GM18505 (cell line): ENCODE measurements at regions not wholly inside any gene's neighbourhood (a gene's known extent, or its start where the extent isn't known, plus 50 kb on each side); places are given as distances from the start of the nearest gene placed in this dataset.
"Not testable (repeated sequence)": the region's sequence is repeated elsewhere in the genome, so short reads cannot be mapped to it uniquely, and the experiment has no call there.

Experiments used
- ATAC-seq: cut with Tn5 transposase; IDR thresholded peaks from one replicate; pipeline ENCODE4 v1.9.1; 2021; ENCODE audit not compliant: unreplicated experiment
- POLR2A ChIP-seq: IDR thresholded peaks from 4 replicates; pipeline ENCODE4 v1.6.1; 2011; ENCODE audit warnings: borderline replicate concordance; ENCODE audit not compliant: insufficient read depth, insufficient read length; ENCODE audit errors: extremely low read depth

DNA sequence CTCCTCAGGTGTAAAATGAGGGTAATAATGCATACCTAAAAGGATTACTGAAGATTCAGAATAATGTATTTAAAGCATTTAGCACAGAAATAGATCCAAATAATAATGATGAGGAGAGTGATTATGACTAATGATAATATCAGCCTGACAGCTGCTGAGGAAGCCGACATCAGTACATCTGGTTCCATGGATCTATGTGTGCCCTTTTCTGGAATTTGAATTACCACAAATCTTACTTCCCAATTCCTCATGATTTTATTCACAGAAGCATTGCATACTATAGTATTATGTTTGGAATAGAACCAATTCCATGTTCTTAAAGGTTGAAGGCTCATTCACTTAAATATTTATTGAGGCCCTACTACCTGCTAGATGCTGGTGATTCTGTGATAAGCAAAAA, 248.9 kb upstream of the THUMPD2 start:
- no peak for TF ChIP-seq POLR2A
- ATAC-seq = no peak

DNA sequence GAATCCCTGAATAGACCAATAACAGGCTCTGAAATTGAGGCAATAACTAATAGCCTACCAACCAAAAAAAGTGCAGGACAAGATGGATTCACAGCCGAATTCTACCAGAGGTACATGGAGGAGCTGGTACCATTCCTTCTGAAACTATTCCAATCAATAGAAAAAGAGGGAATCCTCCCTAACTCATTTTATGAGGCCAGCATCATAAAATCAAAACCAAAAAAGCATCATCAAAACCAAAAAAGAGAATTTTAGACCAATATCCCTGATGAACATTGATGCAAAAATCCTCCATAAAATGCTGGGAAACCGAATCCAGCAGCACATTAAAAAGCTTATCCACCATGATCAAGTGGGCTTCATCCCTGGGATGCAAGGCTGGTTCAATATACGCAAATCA, 246.2 kb upstream of the THUMPD2 start:
- ATAC-seq = not testable (repeated sequence)

DNA sequence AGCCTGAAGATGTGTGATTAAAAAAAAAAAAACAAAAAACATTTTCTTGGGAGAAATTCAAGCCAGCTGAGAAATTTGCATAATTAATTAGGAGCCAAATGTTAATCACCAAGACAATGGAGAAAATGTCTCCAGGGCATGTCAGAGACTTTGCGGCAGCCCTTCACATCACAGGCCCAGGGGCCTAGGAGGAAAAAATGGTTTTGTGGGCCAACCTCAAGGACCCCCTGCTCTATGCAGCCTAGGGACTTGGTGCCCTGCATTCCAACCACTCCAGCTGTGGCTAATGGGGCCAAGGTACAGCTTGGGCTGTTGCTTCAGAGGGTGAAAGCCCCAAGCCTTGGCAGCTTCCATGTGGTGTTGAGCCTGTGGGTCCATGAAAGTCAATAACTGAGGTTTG, 241.9 kb upstream of the THUMPD2 start:
- no peak for TF ChIP-seq POLR2A
- no peak for ATAC-seq

DNA sequence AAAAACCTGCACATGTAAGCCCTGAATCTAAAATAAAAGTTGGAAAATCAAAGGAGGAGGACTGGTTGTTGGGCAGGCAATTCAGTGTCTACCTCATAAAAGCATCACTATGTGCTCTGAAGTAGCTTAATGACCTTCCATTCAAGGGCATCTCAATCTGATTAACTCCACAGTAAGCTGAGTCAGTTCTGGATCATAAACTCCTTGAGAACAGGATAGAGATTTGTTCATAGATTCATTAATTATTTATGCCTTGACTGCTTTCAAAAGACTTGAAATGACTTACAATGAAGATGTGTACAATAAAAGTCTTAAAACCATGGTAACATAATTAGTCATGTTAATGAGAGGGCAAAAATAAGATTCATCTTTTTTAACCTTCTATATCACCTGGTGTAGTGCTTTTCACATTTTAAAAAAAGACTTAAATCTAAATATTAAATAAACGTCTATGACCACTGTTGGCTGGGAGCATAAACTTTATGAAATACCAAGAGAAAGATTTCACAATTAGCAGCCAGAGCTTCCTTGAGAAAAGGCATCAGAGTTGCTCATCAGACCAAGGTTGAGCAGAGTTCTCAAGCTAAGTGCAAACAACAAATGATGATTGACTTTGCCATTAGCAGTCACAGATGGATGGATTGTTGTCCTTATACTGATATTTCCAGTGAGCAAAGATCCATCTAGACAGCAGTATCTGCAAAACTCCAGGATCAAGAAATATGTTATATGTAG, 237.3 kb upstream of the THUMPD2 start:
- TF ChIP-seq POLR2A = no peak
- ATAC-seq = no peak

DNA sequence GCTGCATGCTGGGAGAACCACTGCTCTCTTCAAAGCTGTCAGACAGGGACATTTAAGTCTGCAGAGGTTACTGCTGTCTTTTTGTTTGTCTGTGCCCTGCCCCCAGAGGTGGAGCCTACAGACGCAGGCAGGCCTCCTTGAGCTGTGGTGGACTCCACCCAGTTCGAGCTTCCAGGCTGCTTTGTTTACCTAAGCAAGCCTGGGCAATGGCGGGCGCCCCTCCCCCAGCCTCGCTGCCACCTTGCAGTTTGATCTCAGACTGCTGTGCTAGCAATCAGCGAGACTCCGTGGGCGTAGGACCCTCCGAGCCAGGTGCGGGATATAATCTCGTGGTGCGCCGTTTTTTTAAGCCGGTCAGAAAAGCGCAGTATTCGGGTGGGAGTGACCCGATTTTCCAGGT, 234.9 kb upstream of the THUMPD2 start:
- not testable (repeated sequence) for ATAC-seq

DNA sequence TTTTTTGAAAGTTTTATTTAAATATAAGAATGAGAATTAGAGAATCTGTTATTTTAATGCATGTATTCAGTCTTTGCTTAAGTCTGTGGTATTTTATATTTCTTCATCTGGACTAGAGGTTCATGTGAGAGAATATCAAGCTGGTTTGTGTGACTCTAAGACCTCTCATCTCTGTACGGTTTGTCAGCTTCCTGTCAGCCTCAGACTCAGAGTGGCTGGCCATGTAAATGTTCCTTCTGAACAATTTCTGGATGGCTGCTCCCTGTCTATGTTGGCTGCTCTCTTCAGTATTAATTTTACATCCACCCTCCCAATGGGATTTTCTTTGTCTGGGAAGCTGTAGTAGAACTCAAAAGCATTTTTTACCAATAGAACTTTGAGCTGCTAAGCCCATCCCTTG, 225.3 kb upstream of the THUMPD2 start:
- TF ChIP-seq POLR2A = no peak
- ATAC-seq = no peak

DNA sequence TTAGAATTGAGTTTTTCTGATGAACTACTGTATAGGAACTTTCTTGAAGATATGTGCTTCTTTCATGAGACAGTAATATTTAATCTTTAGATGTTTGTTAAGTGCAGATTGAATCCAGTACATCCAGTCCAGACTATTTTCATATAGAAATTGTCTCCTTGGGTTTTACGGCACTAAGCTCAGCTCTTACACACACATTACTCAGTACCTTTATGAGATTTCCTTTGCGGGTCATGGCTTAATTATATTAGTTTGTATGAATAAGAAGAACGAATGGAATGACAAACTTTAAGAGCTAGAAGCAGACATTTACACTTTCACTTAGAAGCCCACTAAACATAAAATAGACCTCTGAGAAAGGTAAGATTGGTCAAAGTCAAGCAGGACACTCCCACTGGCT, 223.3 kb upstream of the THUMPD2 start:
- no peak for TF ChIP-seq POLR2A
- ATAC-seq = no peak

DNA sequence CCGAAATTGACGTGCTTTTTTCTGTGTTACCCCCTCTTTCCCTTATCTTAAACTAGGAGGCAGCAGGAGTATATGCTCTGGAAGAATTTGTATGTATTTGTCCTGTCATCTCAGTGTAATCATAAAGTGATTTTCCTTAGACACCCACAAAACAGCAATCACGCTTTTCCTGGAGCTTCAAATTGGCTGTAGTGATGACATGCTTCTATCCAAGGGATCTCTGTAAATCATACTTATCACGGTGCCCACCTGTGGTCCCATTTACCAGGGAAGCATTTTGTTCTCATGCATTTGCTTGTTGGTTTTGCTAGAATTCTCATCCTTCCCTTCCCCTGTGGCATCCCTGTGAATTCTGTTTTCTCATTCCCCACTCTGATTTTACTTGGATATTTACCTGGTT, 220.8 kb upstream of the THUMPD2 start:
- no peak for TF ChIP-seq POLR2A
- no peak for ATAC-seq

DNA sequence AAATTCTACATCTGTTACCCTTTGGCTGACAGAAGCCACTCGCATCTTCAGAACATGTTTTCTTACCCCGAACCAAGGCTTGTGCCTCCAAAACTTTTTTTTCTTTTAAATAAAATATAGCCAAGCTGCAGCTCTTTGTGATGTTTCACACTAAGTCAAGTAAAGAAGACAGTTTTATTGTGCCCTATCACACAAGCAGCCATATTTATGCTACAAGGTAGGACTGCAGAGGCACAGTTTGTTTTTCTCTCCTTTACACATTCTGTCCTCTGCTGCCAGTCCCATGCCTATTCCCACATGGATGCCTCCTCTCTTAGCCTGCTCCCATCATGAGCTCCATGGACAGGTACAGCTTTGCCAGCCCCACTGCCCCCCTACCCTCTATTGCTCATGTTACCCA, 219.6 kb upstream of the THUMPD2 start:
- no peak for TF ChIP-seq POLR2A
- no peak for ATAC-seq

DNA sequence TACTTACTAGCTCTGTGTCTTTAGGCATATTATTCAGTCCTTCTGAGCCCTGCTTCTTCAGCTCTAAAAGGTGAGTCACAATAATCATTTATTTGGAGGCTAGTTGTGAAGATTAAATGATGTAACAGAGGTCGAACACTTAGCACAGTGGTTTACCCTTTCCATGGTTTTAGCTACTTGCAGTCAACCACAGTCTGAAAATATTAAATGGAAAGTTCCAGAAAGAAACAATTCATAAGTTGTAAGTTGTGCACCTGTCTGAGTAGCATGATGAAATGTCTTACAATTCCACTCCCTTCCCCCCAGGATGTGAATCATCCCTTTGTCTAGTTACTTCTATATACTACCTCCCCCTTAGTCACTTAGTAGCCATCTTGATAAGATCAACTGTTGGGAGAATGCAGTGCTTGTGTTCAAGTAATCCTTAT, 217.6 kb upstream of the THUMPD2 start:
- ATAC-seq = no peak
- no peak for TF ChIP-seq POLR2A

DNA sequence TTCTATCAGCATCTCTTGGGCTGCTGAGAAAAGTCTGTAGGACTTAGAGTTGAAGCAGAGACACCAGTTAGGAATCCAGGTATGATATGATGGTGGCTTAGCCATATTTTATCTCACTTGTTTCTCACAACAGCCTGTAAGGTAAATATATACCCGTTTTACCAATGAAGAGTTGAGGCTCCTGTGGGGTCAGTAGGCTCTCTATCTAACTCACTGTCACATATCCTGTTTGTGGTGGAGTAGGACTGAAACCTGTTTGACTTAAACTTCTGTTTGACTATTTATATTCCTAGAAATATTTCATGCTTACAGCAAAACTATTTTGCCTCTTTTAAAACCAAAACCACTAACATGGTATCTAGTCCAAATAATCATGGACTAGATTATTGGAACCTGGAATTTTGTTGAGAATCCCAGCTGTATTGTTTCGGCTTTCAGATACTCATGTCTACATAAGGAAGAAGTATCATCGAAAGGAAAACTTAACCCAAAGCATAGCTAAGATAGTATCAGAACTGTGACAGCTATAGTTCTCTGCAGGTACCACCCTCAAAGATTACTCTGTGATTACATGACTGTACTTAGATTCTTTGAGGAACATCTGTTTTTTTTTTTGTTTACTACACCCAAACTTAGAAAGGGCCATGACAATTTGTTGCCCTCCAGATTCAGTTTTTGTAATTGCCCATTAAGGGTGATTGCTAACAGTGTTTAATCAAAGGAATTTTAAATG, 216.1 kb upstream of the THUMPD2 start:
- ATAC-seq = no peak
- no peak for TF ChIP-seq POLR2A

DNA sequence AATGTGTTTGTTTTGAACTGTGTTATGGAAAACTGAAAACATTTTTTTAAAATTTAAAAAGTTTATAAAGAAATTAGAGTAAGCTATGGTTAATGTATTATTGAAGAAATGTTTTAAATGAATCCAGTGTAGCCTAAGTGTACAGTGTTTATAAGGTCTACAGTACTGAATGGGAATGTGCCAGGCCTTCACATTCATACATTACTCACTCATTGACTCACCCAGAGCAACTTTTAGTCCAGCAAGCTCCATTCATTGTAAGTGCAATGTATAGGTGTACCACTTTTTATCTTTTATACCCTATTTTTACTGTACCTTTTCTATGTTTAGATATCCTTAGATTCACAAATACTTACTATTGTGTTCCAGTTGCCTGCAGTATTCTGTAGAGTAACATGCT, 215.1 kb upstream of the THUMPD2 start:
- no peak for TF ChIP-seq POLR2A
- ATAC-seq = no peak

DNA sequence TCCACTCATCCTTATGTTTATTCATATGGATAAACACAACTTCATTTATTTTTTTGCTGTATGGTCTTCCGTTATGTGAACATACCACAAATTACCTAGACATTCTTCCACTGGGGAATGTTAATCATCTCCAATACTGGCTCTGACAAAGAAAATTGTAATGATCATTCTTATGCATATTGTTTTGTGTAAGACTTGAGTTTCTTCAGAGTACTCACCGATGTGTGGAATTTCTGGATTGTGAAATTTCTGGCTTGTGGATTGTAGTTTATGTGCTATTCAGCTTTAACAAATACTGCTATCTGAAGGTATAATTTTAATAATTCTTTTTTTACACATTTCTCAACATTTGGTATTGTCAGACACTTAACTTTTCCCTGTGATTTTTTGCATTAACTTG, 212.2 kb upstream of the THUMPD2 start:
- ATAC-seq = no peak
- no peak for TF ChIP-seq POLR2A

DNA sequence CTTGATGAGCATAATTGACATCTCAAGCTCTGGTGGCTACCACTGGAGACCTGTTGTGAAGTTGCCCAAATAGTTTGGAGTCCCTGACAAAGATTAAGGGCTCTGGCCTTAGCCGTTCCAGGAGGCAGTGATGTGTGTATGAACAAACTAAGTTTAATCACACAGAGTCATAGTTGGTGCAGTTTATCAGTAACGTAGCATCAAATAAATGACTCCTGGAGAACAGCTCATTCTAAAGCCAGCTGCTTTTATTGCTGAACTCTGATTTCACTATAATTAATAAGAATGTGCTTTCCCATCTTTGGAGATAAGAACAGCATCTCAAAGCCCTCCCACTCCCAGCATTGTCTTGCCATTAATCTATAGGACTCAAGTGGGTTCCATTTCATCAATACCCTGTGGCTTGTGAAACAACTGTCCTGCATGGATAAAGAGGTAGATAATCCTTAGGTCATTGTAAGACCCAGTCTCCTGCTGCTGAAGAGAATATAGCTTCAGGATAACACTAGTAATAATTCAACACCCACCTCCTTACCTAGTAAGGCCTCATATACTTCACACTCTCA, 211.4 kb upstream of the THUMPD2 start:
- ATAC-seq = no peak
- TF ChIP-seq POLR2A = no peak
